Fibroblast of lung (primary cell): ENCODE measurements at regions not wholly inside any gene's neighbourhood (a gene's known extent, or its start where the extent isn't known, plus 50 kb on each side); places are given as distances from the start of the nearest gene placed in this dataset.

Source experiments
- DNase-seq, 2 donors: peaks; one replicate each; pipeline versions ENCODE4 v3.0.0 to v3.0.0-alpha.2; 2010; ENCODE audit warnings: low read depth in 2 of 2
- H2AFZ ChIP-seq: 2 replicates; pipeline ENCODE4 v1.5.1; 2012; ENCODE audit warnings: low read length, control low read depth, inconsistent platforms
- H3K27ac ChIP-seq: 2 replicates; pipeline ENCODE4 v1.5.1; 2011; ENCODE audit warnings: low read length, control low read depth; ENCODE audit not compliant: insufficient read depth
- H3K27me3 ChIP-seq: 2 replicates; pipeline ENCODE4 v1.5.1; 2011; ENCODE audit warnings: mild to moderate bottlenecking, low read length; ENCODE audit not compliant: control insufficient read depth, insufficient read depth
- H3K36me3 ChIP-seq: 2 replicates; pipeline ENCODE4 v1.5.1; 2011; ENCODE audit warnings: low read length; ENCODE audit not compliant: control insufficient read depth, insufficient read depth
- H3K4me1 ChIP-seq: 2 replicates; pipeline ENCODE4 v1.5.1; 2011; ENCODE audit warnings: low read length; ENCODE audit not compliant: control insufficient read depth, insufficient read depth; ENCODE audit errors: extremely low read depth
- H3K4me2 ChIP-seq: 2 replicates; pipeline ENCODE4 v1.5.1; 2011; ENCODE audit warnings: low read length, control low read depth; ENCODE audit not compliant: insufficient read depth; ENCODE audit errors: extremely low read depth
- H3K4me3 ChIP-seq, 4 experiments: fragments of 200-600 bp in 1 of 4; sonication (generic) in 1 of 4; replicated peaks in 1 of 4; 2 replicates each; pipeline ENCODE4 v1.5.1; 2011 to 2016; ENCODE audit warnings: low read length in 4 of 4, low read depth in 3 of 4, mild to moderate bottlenecking in 3 of 4, control low read depth in 2 of 4, inconsistent platforms in 1 of 4, mixed read lengths in 1 of 4; ENCODE audit not compliant: insufficient read depth in 1 of 4; ENCODE audit errors: control extremely low read depth in 1 of 4
- H3K79me2 ChIP-seq: 2 replicates; pipeline ENCODE4 v1.5.1; 2012; ENCODE audit warnings: mild to moderate bottlenecking, low read length, inconsistent platforms; ENCODE audit not compliant: control insufficient read depth, insufficient read depth
- H3K9ac ChIP-seq: 2 replicates; pipeline ENCODE4 v1.5.1; 2011; ENCODE audit warnings: mild to moderate bottlenecking, low read length, control low read depth; ENCODE audit not compliant: insufficient read depth
- H3K9me3 ChIP-seq: 2 replicates; pipeline ENCODE4 v1.5.1; 2012; ENCODE audit warnings: low read depth, low read length; ENCODE audit not compliant: control insufficient read depth, insufficient read depth
- H4K20me1 ChIP-seq: 2 replicates; pipeline ENCODE4 v1.5.1; 2011; ENCODE audit warnings: low read length; ENCODE audit not compliant: control insufficient read depth, insufficient read depth; ENCODE audit errors: extremely low read depth
- EZH2 ChIP-seq: IDR thresholded peaks from 2 replicates; pipeline ENCODE4 v1.5.1; 2012; ENCODE audit warnings: low read length, control low read depth, mild to moderate bottlenecking; ENCODE audit errors: missing control alignments
- TF ChIP-seq, protein P1 (sequence below), 2 donors: IDR thresholded peaks in 1 of 2; conservative IDR thresholded peaks in 1 of 2; 1 replicate in 1 of 2; 2 replicates in 1 of 2; pipeline ENCODE4 v1.5.1; 2011 to 2012; ENCODE audit warnings: low read length in 2 of 2, control low read depth in 1 of 2, inconsistent platforms in 1 of 2, low read depth in 1 of 2, mild to moderate bottlenecking in 1 of 2

DNA sequence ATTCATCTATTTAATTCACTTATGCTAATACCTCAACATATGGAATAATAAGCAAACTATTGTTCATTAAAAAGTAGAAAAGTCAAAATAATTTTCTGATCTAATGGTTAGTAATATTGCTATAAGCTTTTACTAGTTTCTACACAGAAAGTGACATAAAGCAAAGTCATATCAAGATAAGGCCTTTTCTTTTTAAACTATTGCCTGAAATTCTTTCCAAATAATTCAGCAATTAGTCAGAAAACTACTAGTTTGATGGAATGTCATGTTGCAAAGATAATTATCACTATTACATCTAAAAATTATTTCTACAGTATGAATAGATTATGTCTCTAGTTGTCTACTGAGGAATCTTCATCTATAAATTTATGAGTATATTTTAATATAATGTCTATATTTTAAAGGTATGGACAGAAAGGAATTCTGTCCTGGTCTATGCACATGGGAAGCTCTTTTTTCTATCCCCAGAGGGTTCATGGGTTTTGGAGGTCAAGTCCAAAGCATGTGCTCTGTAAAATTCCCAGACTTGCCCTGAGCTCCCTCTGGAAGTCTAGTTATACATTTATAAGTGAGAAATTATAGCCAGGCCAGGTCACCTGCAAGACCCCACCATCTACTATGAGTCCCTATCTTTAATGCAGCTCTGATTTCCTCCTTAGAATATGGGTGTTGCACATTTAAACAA is 84.6 kb upstream of the DPYD start:
- H3K9me3 ChIP-seq: no peaks in the 10 kb centered on the region
- no peaks in the 10 kb centered on the region for H3K27me3 ChIP-seq
- H3K4me1 ChIP-seq: peaks cover 5% of the 10 kb centered on the region
- H2AFZ ChIP-seq: no peak overlapping the region
- H3K4me2 ChIP-seq: no peak overlapping the region
- no peaks in the 10 kb centered on the region for H3K79me2 ChIP-seq
- no peaks in the 10 kb centered on the region for H3K36me3 ChIP-seq
- no peak overlapping the region for H3K9ac ChIP-seq
- H3K27ac ChIP-seq: no peak overlapping the region
- TF ChIP-seq EZH2: no peak
- TF ChIP-seq, protein P1, sequence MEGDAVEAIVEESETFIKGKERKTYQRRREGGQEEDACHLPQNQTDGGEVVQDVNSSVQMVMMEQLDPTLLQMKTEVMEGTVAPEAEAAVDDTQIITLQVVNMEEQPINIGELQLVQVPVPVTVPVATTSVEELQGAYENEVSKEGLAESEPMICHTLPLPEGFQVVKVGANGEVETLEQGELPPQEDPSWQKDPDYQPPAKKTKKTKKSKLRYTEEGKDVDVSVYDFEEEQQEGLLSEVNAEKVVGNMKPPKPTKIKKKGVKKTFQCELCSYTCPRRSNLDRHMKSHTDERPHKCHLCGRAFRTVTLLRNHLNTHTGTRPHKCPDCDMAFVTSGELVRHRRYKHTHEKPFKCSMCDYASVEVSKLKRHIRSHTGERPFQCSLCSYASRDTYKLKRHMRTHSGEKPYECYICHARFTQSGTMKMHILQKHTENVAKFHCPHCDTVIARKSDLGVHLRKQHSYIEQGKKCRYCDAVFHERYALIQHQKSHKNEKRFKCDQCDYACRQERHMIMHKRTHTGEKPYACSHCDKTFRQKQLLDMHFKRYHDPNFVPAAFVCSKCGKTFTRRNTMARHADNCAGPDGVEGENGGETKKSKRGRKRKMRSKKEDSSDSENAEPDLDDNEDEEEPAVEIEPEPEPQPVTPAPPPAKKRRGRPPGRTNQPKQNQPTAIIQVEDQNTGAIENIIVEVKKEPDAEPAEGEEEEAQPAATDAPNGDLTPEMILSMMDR (conservative IDR thresholded peaks at IDR 0.05 in 1 of 2, IDR thresholded peaks at IDR 0.05 in 1 of 2; ENCODE audit: low read depth in 1 of 2, low read length in 2 of 2): no peak
- DNase-seq: peak in 1 of 2 donors; percentile 65
- H3K4me3 ChIP-seq: no peak overlapping the region
- H4K20me1 ChIP-seq: no peaks in the 10 kb centered on the region

DNA sequence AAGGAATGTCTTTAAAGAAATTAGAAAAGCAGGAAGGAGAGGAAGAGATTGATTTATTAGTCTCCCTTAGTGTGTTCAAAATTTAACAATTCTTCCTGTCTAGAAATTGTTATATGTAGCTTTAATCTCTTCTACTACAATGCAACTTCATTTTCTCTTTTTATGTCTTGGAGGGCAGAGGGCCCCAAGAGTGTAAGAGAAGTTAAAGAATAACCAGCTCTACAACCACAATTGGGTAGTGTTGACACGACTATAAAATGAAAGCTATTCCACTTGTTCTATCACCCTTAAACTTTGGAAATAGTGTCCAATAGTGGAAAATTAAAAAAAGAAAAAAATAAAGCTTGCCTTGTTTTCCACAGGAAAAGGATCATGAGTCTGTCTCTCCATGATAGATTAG is 82.6 kb upstream of the DPYD start:
- no peaks in the 10 kb centered on the region for H3K9me3 ChIP-seq
- no peaks in the 10 kb centered on the region for H3K27me3 ChIP-seq
- H2AFZ ChIP-seq: no peak overlapping the region
- H3K4me1 ChIP-seq: peaks cover 5% of the 10 kb centered on the region
- H3K4me3 ChIP-seq: no peak overlapping the region
- no peak for DNase-seq
- H3K79me2 ChIP-seq: no peaks in the 10 kb centered on the region
- H3K27ac ChIP-seq: no peak overlapping the region
- no peak for TF ChIP-seq EZH2
- TF ChIP-seq, protein P1 (conservative IDR thresholded peaks at IDR 0.05 in 1 of 2, IDR thresholded peaks at IDR 0.05 in 1 of 2; ENCODE audit: low read depth in 1 of 2, low read length in 2 of 2): no peak
- no peak overlapping the region for H3K9ac ChIP-seq
- H3K4me2 ChIP-seq: no peak overlapping the region
- H3K36me3 ChIP-seq: no peaks in the 10 kb centered on the region
- H4K20me1 ChIP-seq: no peaks in the 10 kb centered on the region

DNA sequence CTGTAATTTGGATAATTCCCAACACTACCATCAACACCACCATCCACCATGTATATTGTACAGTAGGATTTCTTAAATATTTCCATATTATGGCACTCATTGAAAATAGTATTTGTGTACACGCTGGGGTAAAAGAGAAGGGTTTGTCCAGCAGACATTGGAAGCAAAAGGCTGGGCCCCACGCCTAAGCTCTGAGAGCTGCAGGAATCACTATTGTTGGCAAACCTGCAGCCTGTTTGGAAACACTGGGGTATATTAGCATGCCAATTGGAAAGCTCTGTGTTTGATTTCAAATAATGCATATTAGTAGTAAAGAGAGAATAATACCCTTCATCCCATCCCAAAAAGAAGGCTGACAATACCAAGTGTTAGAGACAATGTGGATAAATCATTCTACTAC is 81.5 kb upstream of the DPYD start:
- Histone ChIP-seq H3K4me2 (no peak overlapping the region), H3K4me1 (peaks cover 5% of the 10 kb centered on the region), H3K27ac (no peak overlapping the region), H3K36me3 (no peaks in the 10 kb centered on the region), H2AFZ (no peak overlapping the region), H4K20me1 (no peaks in the 10 kb centered on the region), H3K79me2 (no peaks in the 10 kb centered on the region), H3K27me3 (no peaks in the 10 kb centered on the region), H3K4me3 (no peak overlapping the region), H3K9ac (no peak overlapping the region), H3K9me3 (no peaks in the 10 kb centered on the region)
- DNase-seq: no peak
- no peak for TF ChIP-seq EZH2
- TF ChIP-seq, protein P1 (conservative IDR thresholded peaks at IDR 0.05 in 1 of 2, IDR thresholded peaks at IDR 0.05 in 1 of 2; ENCODE audit: low read depth in 1 of 2, low read length in 2 of 2): no peak
